Body of pancreas (tissue), 4 donors: ENCODE measurements at regions not wholly inside any gene's neighbourhood (a gene's known extent, or its start where the extent isn't known, plus 50 kb on each side); places are given as distances from the start of the nearest gene placed in this dataset.

Experiments
- ATAC-seq: fragments of 150-250 bp; one replicate; pipeline ENCODE4 v1.9.1; 2016
- DNase-seq, 4 donors: peaks; one replicate each; pipeline ENCODE4 v3.0.0-alpha.2; 2019
- H3K27ac ChIP-seq, 4 donors: fragments of 200-600 bp; sonication (generic); 1 replicate in 3 of 4; 2 replicates in 1 of 4; pipeline versions ENCODE4 v1.5.1 to v1.6.1; 2016 to 2019; ENCODE audit warnings: mild to moderate bottlenecking in 1 of 4, mixed read lengths in 1 of 4, moderate library complexity in 1 of 4
- H3K27me3 ChIP-seq, 2 donors: fragments of 200-600 bp; sonication (generic); one replicate each; pipeline ENCODE4 v1.6.0; 2016; ENCODE audit warnings: mild to moderate bottlenecking in 1 of 2
- H3K36me3 ChIP-seq, 2 donors: fragments of 200-600 bp; sonication (generic); replicated peaks in 1 of 2; 2 replicates each; pipeline ENCODE4 v1.5.1; 2016; ENCODE audit warnings: low read depth in 2 of 2; ENCODE audit not compliant: insufficient read depth in 1 of 2
- H3K4me1 ChIP-seq: fragments of 200-600 bp; sonication (generic); one replicate; pipeline ENCODE4 v1.6.0; 2016
- H3K4me3 ChIP-seq, 2 donors: fragments of 200-600 bp; sonication (generic); 1 replicate in 1 of 2; 2 replicates in 1 of 2; pipeline ENCODE4 v1.5.1; 2016 to 2019
- H3K9me3 ChIP-seq, 3 donors: fragments of 200-600 bp; sonication (generic); 1 replicate in 2 of 3; 2 replicates in 1 of 3; pipeline ENCODE4 v1.5.1; 2016
- POLR2A ChIP-seq, 3 donors: fragments of 450-650 bp; IDR thresholded peaks; one replicate each; pipeline ENCODE4 v1.6.1; 2016; ENCODE audit warnings: antibody characterized with exemption in 3 of 3, mild to moderate bottlenecking in 2 of 3
- WGBS, 2 donors: methylation state at CpG; one replicate each; pipeline ENCODE4 v1.1.5; 2017; 5-methylcytosine and 5-hydroxymethylcytosine counted together
- intact Hi-C: fragments of 100-400 bp; cut with DNase I; formaldehyde crosslinking; loops from one replicate; pipeline ENCODE4 v1.15.1; 2023
- TF ChIP-seq, protein P1 (sequence below), 7 experiments: fragments of 450-650 bp in 4 of 7; fragments of 200-600 bp in 3 of 7; sonication (generic) in 3 of 7; IDR thresholded peaks; one replicate each; pipeline ENCODE4 v1.5.1; 2016 to 2019; ENCODE audit warnings: antibody characterized with exemption in 7 of 7

DNA sequence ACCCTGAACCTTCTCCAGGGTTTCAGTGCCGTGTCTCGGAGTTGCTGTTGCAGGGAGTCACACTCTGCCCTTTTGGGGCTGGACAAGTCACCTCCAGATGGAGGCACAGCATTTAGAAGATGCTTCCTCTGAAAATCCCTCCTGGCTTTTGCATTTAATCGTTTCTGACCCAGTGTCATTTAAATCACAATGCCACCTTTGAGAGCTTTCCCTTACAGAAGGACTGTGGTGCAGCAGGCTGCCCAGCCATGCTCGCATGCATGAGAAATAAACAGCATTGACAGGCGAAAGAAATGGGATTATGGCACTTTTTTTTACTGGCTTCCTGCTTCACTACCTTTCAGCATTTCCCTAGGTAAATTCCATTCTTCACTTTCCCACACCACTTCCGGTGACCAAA, 113.4 kb upstream of the DYRK2 start:
- Histone ChIP-seq H3K4me3 (no peak overlapping the region), H3K36me3 (no peaks in the 10 kb centered on the region), H3K27me3 (no peaks in the 10 kb centered on the region), H3K9me3 (no peaks in the 10 kb centered on the region), H3K4me1 (no peaks in the 10 kb centered on the region), H3K27ac (no peak overlapping the region)
- intact Hi-C loops: no loop called here
- ATAC-seq (no peak), DNase-seq (no peak)
- WGBS, 2 donors: 75 to 80% methylated on average over 6 of the region's 6 CpGs
- TF ChIP-seq, protein P1, sequence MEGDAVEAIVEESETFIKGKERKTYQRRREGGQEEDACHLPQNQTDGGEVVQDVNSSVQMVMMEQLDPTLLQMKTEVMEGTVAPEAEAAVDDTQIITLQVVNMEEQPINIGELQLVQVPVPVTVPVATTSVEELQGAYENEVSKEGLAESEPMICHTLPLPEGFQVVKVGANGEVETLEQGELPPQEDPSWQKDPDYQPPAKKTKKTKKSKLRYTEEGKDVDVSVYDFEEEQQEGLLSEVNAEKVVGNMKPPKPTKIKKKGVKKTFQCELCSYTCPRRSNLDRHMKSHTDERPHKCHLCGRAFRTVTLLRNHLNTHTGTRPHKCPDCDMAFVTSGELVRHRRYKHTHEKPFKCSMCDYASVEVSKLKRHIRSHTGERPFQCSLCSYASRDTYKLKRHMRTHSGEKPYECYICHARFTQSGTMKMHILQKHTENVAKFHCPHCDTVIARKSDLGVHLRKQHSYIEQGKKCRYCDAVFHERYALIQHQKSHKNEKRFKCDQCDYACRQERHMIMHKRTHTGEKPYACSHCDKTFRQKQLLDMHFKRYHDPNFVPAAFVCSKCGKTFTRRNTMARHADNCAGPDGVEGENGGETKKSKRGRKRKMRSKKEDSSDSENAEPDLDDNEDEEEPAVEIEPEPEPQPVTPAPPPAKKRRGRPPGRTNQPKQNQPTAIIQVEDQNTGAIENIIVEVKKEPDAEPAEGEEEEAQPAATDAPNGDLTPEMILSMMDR (IDR thresholded peaks at IDR 0.05): no peak
- no peak for TF ChIP-seq POLR2A (IDR thresholded peaks at IDR 0.05)

DNA sequence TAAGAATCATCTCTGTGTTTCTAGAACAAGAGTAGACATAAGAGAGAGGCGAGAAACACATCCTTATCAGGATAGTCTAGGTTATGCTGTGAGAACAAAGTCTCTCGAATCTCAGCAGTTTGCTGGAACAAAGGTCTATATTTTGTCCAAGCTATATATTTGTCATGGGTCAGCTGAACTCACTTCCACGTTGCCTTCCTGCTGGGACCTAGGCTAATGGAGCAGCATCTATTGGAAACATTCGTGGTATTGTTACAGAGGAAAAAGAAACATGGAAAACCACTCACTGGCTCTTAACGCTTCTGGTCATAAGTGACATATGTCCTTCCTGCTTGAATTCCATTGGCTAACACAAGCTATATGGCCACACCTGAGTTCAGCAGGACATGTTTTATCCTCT, 112.6 kb upstream of the DYRK2 start:
- H3K9me3 ChIP-seq: no peaks in the 10 kb centered on the region
- ATAC-seq (no peak), DNase-seq (no peak)
- no peak overlapping the region for H3K4me3 ChIP-seq
- WGBS, 2 donors: 82 to 83% methylated on average over 5 of the region's 5 CpGs
- no peaks in the 10 kb centered on the region for H3K27me3 ChIP-seq
- no peaks in the 10 kb centered on the region for H3K36me3 ChIP-seq
- no peaks in the 10 kb centered on the region for H3K4me1 ChIP-seq
- H3K27ac ChIP-seq: no peak overlapping the region
- TF ChIP-seq POLR2A (IDR thresholded peaks at IDR 0.05): no peak
- intact Hi-C loops: no loop called here

DNA sequence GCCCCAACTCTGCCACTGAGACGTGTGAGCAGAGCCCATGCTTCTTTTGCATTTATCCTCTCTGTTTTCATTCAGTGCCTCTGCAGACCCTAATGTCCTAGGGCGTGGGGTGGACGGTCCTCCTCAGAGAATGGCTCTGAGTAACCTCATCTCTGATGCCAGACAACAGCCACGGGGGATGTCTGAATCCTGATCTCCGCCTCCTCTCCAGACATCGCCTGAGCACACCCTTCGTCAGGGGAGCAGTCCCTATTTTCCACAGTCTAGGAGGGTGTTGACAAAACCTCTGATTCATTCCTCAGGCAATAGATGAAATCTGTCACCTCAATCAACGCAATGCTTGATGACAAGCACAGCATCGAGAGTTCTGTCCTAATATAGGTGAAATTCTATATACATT, 109.2 kb upstream of the DYRK2 start:
- TF ChIP-seq POLR2A (IDR thresholded peaks at IDR 0.05): no peak
- TF ChIP-seq, protein P1 (IDR thresholded peaks at IDR 0.05): no peak
- intact Hi-C loops: no loop called here
- ATAC-seq: no peak

DNA sequence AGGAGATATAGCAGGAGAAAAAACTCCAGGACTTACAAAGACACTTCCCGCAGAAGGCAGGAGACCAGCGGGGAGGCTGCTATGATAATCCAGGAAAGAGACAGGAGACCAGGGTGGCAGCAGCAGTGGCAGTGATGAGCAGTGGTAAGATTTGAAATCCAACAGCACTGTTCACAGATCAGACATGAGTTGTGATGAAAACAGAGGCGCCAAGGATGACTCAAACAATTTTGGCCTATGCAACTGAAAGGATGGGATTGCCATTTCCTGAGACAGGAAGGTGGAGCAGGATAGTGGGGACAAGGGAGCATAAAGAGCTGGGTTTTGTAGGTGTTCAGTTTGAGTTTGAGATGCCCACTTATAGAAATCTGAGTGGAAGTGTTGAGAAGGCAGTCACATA, 108.6 kb upstream of the DYRK2 start:
- Histone ChIP-seq H3K4me1 (no peaks in the 10 kb centered on the region), H3K27me3 (no peaks in the 10 kb centered on the region), H3K4me3 (no peak overlapping the region), H3K36me3 (no peaks in the 10 kb centered on the region), H3K9me3 (no peaks in the 10 kb centered on the region), H3K27ac (no peak overlapping the region)
- DNase-seq (no peak), ATAC-seq (no peak)
- intact Hi-C loops: no loop called here
- no peak for TF ChIP-seq POLR2A (IDR thresholded peaks at IDR 0.05)
- TF ChIP-seq, protein P1 (IDR thresholded peaks at IDR 0.05): no peak
- 92 to 96% methylated on average over 3 of the region's 3 CpGs for WGBS, 2 donors

More for the DNA sequence above, 109.2 kb upstream of the DYRK2 start:
- H3K4me1 ChIP-seq: no peaks in the 10 kb centered on the region
- no peak for DNase-seq
- H3K27me3 ChIP-seq: no peaks in the 10 kb centered on the region
- H3K27ac ChIP-seq: no peak overlapping the region
- no peaks in the 10 kb centered on the region for H3K9me3 ChIP-seq
- H3K36me3 ChIP-seq: no peaks in the 10 kb centered on the region
- no peak overlapping the region for H3K4me3 ChIP-seq
- 75 to 79% methylated on average over 9 of the region's 9 CpGs for WGBS, 2 donors

DNA sequence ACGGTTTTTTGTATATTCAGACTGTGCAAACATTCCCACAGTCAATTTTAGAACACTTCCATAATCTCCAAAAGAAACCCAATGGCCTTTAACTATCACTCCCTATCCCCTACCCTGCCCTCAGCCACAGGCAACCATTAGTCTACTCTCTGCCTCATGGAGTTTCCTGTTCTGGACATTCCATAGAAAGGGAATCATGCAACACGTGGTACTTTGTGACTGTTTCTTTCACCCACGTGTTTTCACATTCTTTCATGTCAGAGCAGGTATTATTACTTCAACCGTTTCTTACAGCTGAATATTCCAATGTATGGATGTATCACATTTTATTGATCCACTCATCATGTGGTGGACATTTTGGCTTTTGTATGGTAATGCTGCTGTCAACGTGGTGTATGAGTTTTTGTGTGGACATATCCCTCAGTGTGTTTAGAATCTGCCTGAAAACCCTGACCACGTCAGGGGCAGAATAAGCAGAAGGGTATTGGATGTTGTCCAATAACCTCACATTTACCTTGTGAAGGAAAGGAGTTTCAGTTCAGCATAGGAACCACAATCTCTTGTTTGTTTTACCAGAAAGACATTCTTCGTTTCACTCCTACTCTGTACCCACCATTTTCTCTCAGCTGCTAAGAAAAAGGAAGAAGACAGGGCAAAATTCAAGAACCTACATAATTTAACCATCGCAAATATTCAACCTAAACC, 107.5 kb upstream of the DYRK2 start:
- no peaks in the 10 kb centered on the region for H3K9me3 ChIP-seq
- DNase-seq (no peak), ATAC-seq (no peak)
- H3K36me3 ChIP-seq: no peaks in the 10 kb centered on the region
- no peak overlapping the region for H3K4me3 ChIP-seq
- TF ChIP-seq POLR2A (IDR thresholded peaks at IDR 0.05): no peak
- TF ChIP-seq, protein P1 (IDR thresholded peaks at IDR 0.05): no peak
- intact Hi-C loops: no loop called here
- H3K4me1 ChIP-seq: no peaks in the 10 kb centered on the region
- WGBS, 2 donors: 66 to 75% methylated on average over 8 of the region's 8 CpGs
- no peaks in the 10 kb centered on the region for H3K27me3 ChIP-seq
- H3K27ac ChIP-seq: no peak overlapping the region
